HEK293T (cell line): ENCODE measurements at regions not wholly inside any gene's neighbourhood (a gene's known extent, or its start where the extent isn't known, plus 50 kb on each side); places are given as distances from the start of the nearest gene placed in this dataset.

ENCODE experiments used
- ELF4 ChIP-seq: fragments of 450-650 bp; IDR thresholded peaks from 2 replicates; pipeline ENCODE4 v1.6.1; 2017; ENCODE audit warnings: antibody characterized with exemption
- FOXK2 ChIP-seq: fragments of 450-650 bp; IDR thresholded peaks from 2 replicates; pipeline ENCODE4 v1.6.1; 2016; ENCODE audit warnings: mild to moderate bottlenecking
- L3MBTL2 ChIP-seq: fragments of 450-650 bp; conservative IDR thresholded peaks from 2 replicates; pipeline ENCODE4 v1.6.1; 2016; ENCODE audit warnings: mild to moderate bottlenecking
- LEF1 ChIP-seq: fragments of 450-650 bp; IDR thresholded peaks from 2 replicates; pipeline ENCODE4 v1.6.1; 2017; ENCODE audit warnings: mild to moderate bottlenecking, borderline replicate concordance
- SP1 ChIP-seq: fragments of 450-650 bp; IDR thresholded peaks from 2 replicates; pipeline ENCODE4 v1.6.1; 2017
- TF ChIP-seq, protein P1 (sequence below): fragments of 450-650 bp; IDR thresholded peaks from 2 replicates; pipeline ENCODE4 v1.6.1; 2016

DNA sequence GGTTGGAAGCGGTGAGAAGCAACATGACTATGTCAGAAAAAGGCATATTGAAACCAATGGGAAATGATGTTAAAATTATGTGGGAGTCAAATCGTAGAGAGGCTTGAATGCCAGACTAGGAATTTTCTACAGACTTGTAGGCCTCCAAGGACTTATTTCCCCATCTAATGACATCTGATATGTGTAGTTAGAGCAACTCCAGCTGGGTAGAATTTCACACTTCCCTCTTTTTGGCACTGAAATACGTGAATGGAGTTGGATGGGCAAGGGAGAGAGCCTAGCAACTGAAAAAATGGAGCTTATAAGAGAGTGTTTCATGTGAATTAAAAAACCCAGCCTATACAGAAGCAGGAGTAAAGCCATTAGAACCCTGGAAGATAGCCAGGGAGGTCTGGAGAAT, 304.2 kb downstream of the INSC start:
- no peak for TF ChIP-seq ELF4
- no peak for TF ChIP-seq FOXK2
- TF ChIP-seq SP1: no peak
- TF ChIP-seq L3MBTL2: no peak
- TF ChIP-seq, protein P1, sequence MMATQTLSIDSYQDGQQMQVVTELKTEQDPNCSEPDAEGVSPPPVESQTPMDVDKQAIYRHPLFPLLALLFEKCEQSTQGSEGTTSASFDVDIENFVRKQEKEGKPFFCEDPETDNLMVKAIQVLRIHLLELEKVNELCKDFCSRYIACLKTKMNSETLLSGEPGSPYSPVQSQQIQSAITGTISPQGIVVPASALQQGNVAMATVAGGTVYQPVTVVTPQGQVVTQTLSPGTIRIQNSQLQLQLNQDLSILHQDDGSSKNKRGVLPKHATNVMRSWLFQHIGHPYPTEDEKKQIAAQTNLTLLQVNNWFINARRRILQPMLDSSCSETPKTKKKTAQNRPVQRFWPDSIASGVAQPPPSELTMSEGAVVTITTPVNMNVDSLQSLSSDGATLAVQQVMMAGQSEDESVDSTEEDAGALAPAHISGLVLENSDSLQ: no peak
- TF ChIP-seq LEF1: no peak
